HL-60/S4 treated with retinoic acid at 250 ng/mL for 4 days and 3 days (cell line): ENCODE measurements at regions not wholly inside any gene's neighbourhood (a gene's known extent, or its start where the extent isn't known, plus 50 kb on each side); places are given as distances from the start of the nearest gene placed in this dataset.
"Not testable (repeated sequence)": the region's sequence is repeated elsewhere in the genome, so short reads cannot be mapped to it uniquely, and the experiment has no call there.

Experiments
- in situ Hi-C: fragments of 300-500 bp; cut with MboI; formaldehyde crosslinking; loops from 2 replicates; pipeline ENCODE4 v1.7.0; 2022; ENCODE audit warnings: low sequenced_read_pairs

DNA sequence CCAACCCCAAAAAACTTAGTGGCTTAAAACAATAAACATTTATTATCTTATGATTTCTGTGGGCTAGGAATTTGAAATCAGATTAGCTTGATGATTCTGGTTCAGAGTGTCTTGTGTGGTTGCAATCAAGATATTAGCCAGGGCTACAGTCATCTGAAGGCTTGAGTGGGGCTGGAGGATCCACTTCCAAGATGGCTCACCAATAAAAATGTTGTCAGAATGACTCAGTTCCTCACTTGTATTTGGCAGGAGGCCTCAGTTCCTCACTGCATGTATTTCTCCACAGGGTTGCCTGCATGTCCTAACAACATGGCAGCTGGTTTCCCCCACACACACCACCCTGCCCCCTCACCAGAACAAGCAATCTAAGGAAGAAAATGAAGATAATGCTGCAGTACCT is 98.2 kb upstream of the NIPBL start:
- in situ Hi-C loops = no loop called here

DNA sequence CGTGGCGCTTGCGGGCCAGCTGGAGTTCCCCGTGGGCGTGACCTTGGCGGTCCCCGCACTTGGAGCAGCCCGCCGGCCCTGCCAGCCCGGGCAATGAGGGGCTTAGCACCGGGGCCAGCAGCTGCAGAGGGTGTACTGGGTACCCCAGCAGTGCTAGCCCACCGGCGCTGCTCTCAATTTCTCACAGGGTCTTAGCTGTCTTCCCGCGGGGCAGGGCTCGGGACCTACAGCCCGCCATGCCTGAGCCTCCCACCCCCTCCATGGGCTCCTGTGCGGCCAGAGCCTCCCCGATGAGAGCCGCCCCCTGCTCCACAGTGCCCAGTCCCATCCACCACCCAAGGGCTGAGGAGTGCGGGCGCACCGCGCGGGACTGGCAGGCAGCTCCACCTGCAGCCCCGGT is 94.0 kb upstream of the NIPBL start:
- in situ Hi-C loops = not testable (repeated sequence)

DNA sequence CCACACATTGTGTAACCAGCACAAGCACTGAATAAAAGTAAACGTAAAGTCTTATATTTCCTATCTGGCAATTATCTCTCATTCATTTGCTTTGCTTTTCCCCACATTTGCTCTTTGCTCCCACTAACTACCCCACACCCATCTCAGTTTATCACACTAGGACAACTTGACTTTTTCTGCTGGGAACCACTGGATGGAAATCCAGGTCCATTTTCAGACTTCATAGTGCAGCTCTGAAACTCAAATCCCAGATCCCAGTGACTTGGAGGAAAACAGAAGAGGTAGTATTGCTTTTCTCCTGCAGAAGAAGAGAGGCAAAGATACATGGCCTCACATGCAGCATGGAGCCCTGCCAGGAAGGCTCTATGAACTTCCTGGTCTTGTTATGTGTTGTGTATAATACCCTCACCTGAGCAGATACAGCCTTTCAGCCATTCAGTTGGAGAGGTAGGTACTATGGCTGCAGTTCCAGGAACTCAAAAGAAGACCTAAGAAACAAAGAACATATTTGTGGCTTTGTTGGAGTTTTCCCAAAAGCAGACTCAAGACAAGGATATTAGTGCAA is 90.0 kb upstream of the NIPBL start:
- in situ Hi-C loops = no loop called here

DNA sequence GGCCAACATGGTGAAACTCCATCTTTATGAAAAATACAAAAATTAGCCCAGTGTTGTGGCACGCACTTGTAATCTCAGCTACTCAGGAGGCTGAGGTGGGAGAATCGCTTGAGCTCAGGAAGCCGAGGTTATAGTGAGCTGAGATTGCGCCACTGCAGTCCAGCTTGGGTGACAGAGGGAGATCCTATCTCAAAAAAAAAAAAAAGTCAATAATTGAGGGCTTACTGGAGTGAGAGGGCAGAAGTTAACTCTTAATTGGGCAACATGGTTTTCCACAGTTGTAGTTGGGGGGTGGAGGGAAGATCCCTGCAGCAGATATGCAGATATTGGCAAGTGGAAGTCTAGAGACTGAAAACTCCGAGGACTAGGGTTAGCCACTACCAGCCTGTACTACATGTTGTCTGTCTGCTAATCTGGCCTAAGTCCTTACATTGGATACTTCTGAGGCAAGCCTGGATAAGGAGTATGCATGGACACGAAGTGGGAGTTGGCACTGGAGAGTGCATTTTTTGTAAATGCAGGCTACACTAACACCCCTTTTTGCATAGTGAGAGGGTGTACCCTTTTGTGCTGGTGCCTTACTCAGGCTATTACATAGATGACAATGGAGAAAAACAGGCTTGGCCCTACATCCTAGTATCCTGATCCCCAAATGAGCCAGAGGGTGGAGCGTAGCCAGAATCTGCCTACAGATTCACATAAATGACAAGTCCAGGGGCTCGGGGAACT is 89.0 kb upstream of the NIPBL start:
- in situ Hi-C loops = no loop called here

DNA sequence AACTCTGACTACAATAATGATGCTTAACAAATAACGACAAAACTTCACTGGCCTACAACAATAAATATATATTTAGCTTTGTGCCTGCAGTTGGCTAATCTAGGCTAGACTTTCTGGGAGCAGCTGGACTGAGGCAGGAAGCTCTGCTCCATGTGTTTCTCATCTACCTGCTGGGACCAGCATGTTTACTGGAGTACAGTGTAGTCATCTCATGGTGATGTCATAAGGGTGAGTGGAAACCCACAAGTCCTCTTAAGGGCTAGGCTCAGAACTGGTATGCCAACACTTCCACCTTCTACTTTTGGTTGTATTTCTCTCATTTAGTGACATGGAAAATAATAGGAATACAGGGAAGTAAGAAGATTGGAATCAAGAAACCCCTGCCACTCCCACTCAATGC is 85.7 kb upstream of the NIPBL start:
- in situ Hi-C loops = no loop called here

DNA sequence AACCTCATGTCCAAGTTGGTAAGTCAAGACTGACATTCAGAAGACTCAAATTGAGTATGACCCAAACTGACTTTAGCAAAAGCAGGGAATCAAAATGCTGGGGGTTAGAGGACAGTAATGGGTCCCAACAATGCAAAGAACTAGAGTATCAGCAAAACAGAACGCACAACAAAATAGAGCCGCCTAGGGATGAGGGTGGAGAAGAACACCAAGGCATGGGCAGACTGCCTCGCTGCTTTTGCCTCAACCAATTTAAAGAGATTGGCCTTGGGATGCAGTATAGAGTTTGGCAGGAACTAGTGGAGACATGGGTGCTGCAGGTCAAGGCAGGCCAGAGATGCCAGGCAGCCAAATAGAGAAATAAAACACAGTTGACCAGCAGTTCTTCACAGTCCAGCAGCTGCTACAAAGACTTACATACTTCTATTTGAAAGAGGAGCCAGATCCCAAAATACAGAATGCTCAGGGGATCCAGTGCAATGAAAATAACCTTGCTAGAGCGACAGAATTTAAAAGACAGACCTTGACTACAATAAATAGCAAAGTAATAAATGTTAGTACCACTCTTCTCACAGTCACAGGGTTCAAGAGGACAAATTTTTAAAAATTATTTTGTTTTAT is 83.9 kb upstream of the NIPBL start:
- in situ Hi-C loops = no loop called here

DNA sequence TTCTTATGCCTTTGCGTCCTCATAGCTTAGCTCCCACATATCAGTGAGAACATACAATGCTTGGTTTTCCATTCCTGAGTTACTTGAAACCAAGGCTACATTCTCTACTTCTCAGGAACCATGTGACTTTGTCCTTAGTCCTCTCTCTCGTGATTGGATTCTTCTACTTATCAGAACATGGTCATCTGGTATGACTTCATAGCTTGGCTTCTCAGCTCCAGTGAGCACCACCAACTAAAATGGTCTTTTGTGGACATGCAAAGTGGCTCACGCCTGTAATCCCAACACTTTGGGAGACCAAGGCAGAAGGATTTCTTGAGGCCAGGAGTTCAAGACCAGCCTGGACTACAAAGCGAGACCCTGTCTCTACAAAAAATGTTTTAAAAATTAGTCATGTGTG is 81.2 kb upstream of the NIPBL start:
- in situ Hi-C loops = no loop called here

DNA sequence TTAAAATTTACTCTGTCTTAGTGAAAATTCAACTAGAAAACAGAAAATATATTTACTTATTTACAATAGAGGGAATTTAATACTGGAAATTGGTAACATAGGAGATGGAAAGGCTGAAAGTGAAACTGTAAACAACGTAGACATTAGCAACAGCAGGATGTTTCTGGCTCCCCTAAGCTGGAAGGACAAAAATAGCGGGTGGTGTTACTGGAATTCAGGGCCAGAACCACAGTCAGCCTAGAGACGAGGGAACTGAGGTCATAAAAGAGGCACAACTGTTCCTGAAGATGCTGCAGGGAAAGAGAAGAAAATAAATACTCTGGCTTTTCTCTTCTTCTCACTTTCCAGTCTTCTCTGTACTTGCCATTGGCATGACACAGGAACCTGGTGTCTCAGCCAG is 80.4 kb upstream of the NIPBL start:
- in situ Hi-C loops = no loop called here

DNA sequence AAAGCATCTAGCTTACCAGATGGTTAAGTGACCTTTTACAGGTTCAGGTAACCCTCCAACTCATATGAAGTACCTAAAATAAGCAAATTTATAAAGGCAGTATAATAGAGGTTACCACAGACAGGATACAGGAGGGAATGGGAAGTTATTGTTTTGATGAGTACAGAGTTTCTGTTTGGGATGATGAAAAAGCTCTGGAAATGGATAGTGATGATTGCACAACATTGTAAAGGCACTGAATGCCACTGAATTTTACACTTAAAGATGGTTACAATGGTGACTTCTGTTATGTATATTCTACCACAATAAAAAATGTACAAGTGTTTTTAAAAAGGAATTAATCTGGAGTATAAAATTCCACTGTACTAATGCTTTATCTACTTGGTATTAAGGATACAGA is 75.0 kb upstream of the NIPBL start:
- in situ Hi-C loops = no loop called here

DNA sequence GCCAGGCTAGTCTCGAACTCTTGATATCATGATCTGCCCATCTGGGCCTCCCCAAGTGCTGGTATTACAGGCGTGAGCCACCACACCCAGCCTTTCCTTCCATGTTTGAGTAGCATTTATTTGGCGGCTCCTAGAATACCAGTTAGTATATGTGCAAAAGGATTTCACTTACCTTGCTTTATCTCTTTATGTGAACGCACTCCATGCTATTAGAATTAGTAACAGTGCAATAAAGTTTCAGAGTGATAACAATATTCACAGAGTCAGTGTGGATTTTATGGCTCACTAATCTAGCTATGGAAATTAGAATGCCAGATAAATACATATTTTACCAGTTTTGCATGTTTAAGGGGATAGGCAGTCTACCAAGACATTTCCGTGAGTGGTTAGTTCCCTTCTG is 74.4 kb upstream of the NIPBL start:
- in situ Hi-C loops = no loop called here

DNA sequence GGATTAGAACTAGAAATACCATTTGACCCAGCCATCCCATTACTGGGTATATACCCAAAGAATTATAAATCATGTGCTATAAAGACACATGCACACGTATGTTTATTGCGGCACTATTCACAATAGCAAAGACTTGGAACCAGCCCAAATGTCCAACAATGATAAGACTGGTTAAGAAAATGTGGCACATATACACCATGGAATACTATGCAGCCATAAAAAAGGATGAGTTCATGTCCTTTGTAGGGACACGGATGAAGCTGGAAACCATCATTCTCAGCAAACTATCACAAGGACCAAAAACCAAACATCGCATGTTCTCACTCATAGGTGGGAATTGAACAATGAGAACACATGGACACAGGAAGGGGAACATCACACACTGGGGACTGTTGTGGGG is 63.3 kb upstream of the NIPBL start:
- in situ Hi-C loops = not testable (repeated sequence)

DNA sequence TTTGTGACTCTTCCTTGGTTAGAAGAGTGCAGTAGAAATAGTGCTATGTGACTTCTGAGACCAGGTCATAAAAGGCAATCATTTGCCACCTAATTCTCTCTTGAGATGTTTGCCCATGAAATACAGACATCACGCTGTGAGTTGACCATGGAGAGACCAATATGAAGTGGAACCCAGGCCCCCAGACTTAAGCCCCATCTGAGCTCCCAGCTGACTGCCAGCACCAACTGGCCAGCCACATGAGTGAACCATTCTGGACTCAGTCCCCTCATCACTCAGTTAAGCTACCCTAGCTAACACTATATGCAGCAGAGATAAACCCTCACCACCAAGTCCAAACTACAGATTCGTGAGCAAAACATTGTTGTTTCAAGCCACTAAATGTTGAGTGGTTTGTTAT is 60.7 kb upstream of the NIPBL start:
- in situ Hi-C loops = no loop called here

DNA sequence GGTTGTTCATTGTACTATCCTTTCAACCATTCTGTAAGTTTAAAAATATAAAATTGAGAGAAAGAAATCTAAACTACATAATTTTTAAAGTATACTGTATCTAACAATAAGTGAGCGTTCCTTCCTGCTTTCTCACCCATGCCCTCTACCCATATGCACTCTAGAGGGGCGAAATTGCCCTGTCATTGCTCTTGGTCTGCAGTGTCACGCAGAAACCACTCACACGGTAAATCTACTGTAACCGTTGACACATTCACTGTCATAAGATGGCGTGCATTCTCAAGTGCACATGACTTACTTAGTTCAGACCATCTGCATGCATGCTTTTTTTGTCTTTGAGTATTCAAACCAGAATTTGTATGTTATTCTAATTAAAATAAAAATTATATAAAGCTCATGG is 55.7 kb upstream of the NIPBL start:
- in situ Hi-C loops = no loop called here

DNA sequence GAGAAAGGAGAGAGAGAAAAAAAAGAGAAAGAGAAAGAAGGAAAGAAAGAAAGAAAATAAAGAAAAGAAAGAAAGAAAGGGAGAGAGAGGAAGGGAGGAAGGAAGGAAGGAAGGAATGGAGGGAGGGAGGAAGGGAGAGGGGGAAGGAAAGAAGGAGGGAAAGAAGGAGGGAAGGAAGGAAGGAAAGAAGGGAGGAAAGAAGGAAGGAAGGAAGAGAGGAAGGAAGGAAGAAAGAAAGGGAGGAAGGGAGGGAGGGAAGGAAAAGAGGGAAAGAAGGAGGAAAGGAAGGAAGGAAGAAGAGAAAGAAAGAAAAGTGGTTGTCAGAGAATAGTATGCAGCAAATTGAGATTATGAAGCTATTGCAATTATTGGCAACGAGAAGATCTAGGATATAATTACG is 49.9 kb upstream of the NIPBL start:
- in situ Hi-C loops = no loop called here
